GM12878 (cell line): ENCODE measurements at regions not wholly inside any gene's neighbourhood (a gene's known extent, or its start where the extent isn't known, plus 50 kb on each side); places are given as distances from the start of the nearest gene placed in this dataset.

Experiments used
- ATAC-seq: fragments of 200-7000 bp; cut with Tn5 transposase; 3 replicates; pipeline ENCODE4 v1.9.1; 2020; ENCODE audit warnings: mild to moderate bottlenecking, moderate library complexity
- BruUV-seq: library from RNA; stranded (reverse); fragments of 400-500 nt; replicated peaks from 2 replicates; lab custom pipeline; 2021; lab: Mats Ljungman, UMichigan
- CTCF ChIA-PET: fragments of 300-600 bp; sonication (Branson Sonifier 250); formaldehyde crosslinking; extraction: SDS; loops from one replicate; lab custom pipeline; 2021; ENCODE audit warnings: inconsistent platforms; lab: Yijun Ruan, JAX
- POLR2A ChIA-PET: fragments of 350-600 bp; formaldehyde crosslinking; extraction: SDS; loops from one replicate; lab custom pipeline; 2021; ENCODE audit warnings: inconsistent platforms; lab: Charles Lee
- RAD21 ChIA-PET: fragments of 300-600 bp; sonication (Branson Sonifier 250); formaldehyde crosslinking; loops from one replicate; lab custom pipeline; 2023; ENCODE audit warnings: antibody characterized with exemption; ENCODE audit not compliant: unreplicated experiment; lab: Charles Lee
- SMC1A ChIA-PET: fragments of 300-600 bp; sonication (Branson Sonifier 250); formaldehyde crosslinking; loops from one replicate; lab custom pipeline; 2023; ENCODE audit not compliant: unreplicated experiment, uncharacterized antibody; lab: Charles Lee
- DNase-seq: peaks from one replicate; pipeline ENCODE4 v3.0.0-alpha.2; 2011; ENCODE audit warnings: low read depth, low spot score
- FAIRE-seq: peaks from 3 replicates; lab custom pipeline; 2011; peaks lifted over from hg19 to GRCh38; lab: Jason Lieb, UNC
- H2AFZ ChIP-seq: 2 replicates; pipeline ENCODE4 v1.6.0; 2011; ENCODE audit warnings: low read depth, low read length, control low read depth; ENCODE audit not compliant: control insufficient read depth
- H3K27ac ChIP-seq: 2 replicates; pipeline ENCODE4 v1.5.1; 2011; ENCODE audit warnings: control low read depth; ENCODE audit not compliant: control insufficient read depth, insufficient read depth
- H3K27me3 ChIP-seq, 2 experiments: replicated peaks in 1 of 2; 2 replicates each; pipeline versions ENCODE4 v1.6.0 to v1.6.1; 2011; ENCODE audit warnings: low read length in 1 of 2; ENCODE audit not compliant: control insufficient read depth in 2 of 2, insufficient read depth in 2 of 2
- H3K36me3 ChIP-seq, 2 experiments: 2 replicates each; pipeline ENCODE4 v1.5.1; 2011; ENCODE audit warnings: low read length in 1 of 2; ENCODE audit not compliant: control insufficient read depth in 2 of 2, insufficient read depth in 2 of 2
- H3K4me1 ChIP-seq: 2 replicates; pipeline ENCODE4 v1.6.1; 2011; ENCODE audit warnings: mild to moderate bottlenecking, low read length, moderate library complexity, mixed read lengths; ENCODE audit not compliant: control insufficient read depth, insufficient read depth
- H3K4me2 ChIP-seq: 2 replicates; pipeline ENCODE4 v1.6.0; 2011; ENCODE audit warnings: control low read depth; ENCODE audit not compliant: control insufficient read depth, insufficient read depth
- H3K4me3 ChIP-seq: fragments of 200-600 bp; sonication (generic); 2 replicates; pipeline ENCODE4 v1.5.1; 2016
- H3K79me2 ChIP-seq: 2 replicates; pipeline ENCODE4 v1.6.0; 2011; ENCODE audit warnings: low read length; ENCODE audit not compliant: control insufficient read depth, insufficient read depth
- H3K9ac ChIP-seq: 2 replicates; pipeline ENCODE4 v1.8.0; 2011; ENCODE audit warnings: low read length, control low read depth, mixed read lengths; ENCODE audit not compliant: control insufficient read depth, insufficient read depth
- H3K9me3 ChIP-seq: replicated peaks from 3 replicates; pipeline ENCODE4 v1.5.1; 2011; ENCODE audit warnings: mild to moderate bottlenecking, low read length; ENCODE audit not compliant: control insufficient read depth, insufficient read depth
- H4K20me1 ChIP-seq: 2 replicates; pipeline ENCODE4 v1.6.0; 2011; ENCODE audit not compliant: control insufficient read depth, insufficient read depth
- BCL11A ChIP-seq: IDR thresholded peaks from 2 replicates; pipeline ENCODE4 v1.6.1; 2011; ENCODE audit warnings: low read depth, low read length
- CREM ChIP-seq: IDR thresholded peaks from 2 replicates; pipeline ENCODE4 v1.6.1; 2014; ENCODE audit warnings: antibody characterized with exemption, low read depth
- ELK1 ChIP-seq: IDR thresholded peaks from 2 replicates; pipeline ENCODE4 v1.6.1; 2012; ENCODE audit warnings: low read depth, low read length, improper control_type of control experiment
- FOS ChIP-seq: IDR thresholded peaks from 3 replicates; pipeline ENCODE4 v1.6.1; 2011; ENCODE audit warnings: borderline replicate concordance; ENCODE audit not compliant: insufficient read length; ENCODE audit errors: extremely low read depth
- GATAD2B ChIP-seq: fragments of 450-650 bp; conservative IDR thresholded peaks from 2 replicates; pipeline ENCODE4 v1.6.1; 2017; ENCODE audit warnings: low read depth, mild to moderate bottlenecking, moderate library complexity
- JUNB ChIP-seq: IDR thresholded peaks from 2 replicates; pipeline ENCODE4 v1.6.1; 2016; ENCODE audit warnings: antibody characterized with exemption, mild to moderate bottlenecking
- MYC ChIP-seq: IDR thresholded peaks from 2 replicates; pipeline ENCODE4 v1.6.1; 2011; ENCODE audit warnings: mild to moderate bottlenecking, low read length, moderate library complexity, inconsistent platforms; ENCODE audit not compliant: insufficient read depth, insufficient replicate concordance, insufficient read length, severe bottlenecking
- PML ChIP-seq: IDR thresholded peaks from 2 replicates; pipeline ENCODE4 v1.6.1; 2012; ENCODE audit warnings: low read length, inconsistent platforms
- POU2F2 ChIP-seq: IDR thresholded peaks from 3 replicates; pipeline ENCODE4 v1.6.1; 2011; ENCODE audit warnings: low read depth, mild to moderate bottlenecking, low read length, borderline replicate concordance
- RELA ChIP-seq: fragments of 450-650 bp; IDR thresholded peaks from 2 replicates; pipeline ENCODE4 v1.8.0; 2014; ENCODE audit warnings: borderline replicate concordance; ENCODE audit not compliant: partially characterized antibody
- SMARCA5 ChIP-seq: fragments of 450-650 bp; IDR thresholded peaks from 2 replicates; pipeline ENCODE4 v1.6.1; 2017; ENCODE audit warnings: mild to moderate bottlenecking
- SREBF1 ChIP-seq: IDR thresholded peaks from 2 replicates; pipeline ENCODE4 v1.6.1; 2012; ENCODE audit warnings: mild to moderate bottlenecking, low read length
- WRNIP1 ChIP-seq: IDR thresholded peaks from 2 replicates; pipeline ENCODE4 v1.6.1; 2011; ENCODE audit warnings: low read depth, low read length, improper control_type of control experiment, borderline replicate concordance
- WGBS: methylation state at CpG from one replicate; pipeline ENCODE4 v1.1.6; 2016; ENCODE audit warnings: low lambda C conversion rate; ENCODE audit not compliant: insufficient replicate concordance, insufficient coverage; ENCODE audit errors: missing lambda C conversion rate; 5-methylcytosine and 5-hydroxymethylcytosine counted together
- in situ Hi-C: fragments of 300-500 bp; cut with MboI; formaldehyde crosslinking; loops from 9 replicates; pipeline ENCODE4 v1.14.3; 2018; ENCODE audit warnings: mixed read lengths
- intact Hi-C: fragments of 100-400 bp; cut with micrococcal nuclease; formaldehyde crosslinking; loops from one replicate; pipeline ENCODE4 v1.14.2; 2022; ENCODE audit not compliant: unreplicated experiment

- Histone ChIP-seq H3K9me3 (no peaks in the 10 kb centered on the region; the same call in 2 of the 3 replicates), H3K4me1 (no peaks in the 10 kb centered on the region), H3K27ac (no peak overlapping the region), H3K79me2 (no peaks in the 10 kb centered on the region), H3K36me3 (no peaks in the 10 kb centered on the region), H2AFZ (no peak overlapping the region), H3K27me3 (peaks cover 0 to 3% of the 10 kb centered on the region in 2 experiments; a peak in 1 of 4 replicates), H3K4me3 (no peak overlapping the region), H4K20me1 (no peaks in the 10 kb centered on the region), H3K9ac (no peak overlapping the region), H3K4me2 (no peak overlapping the region)
- no TSS peak for BruUV-seq
- TF ChIP-seq JUNB (0 out of 2 replicates have a peak, but pooled peaks have one; percentile 15), SREBF1 (no peak), ELK1 (no peak)
- WGBS: 12% methylated on average over 4 of the region's 4 CpGs
- ChIA-PET RAD21 (interaction anchor here (0.9 to 3.2 kb wide), 16 partner anchors 30 to 747 kb away, joined by 3 to 18 read pairs (median 5); no protein-coding TSS in a partner anchor), SMC1A (interaction anchor here (0.6 to 5.1 kb wide), 20 partner anchors 13 to 748 kb away, joined by 3 to 47 read pairs (median 4); no protein-coding TSS in a partner anchor), POLR2A (no interaction called here), CTCF (interaction anchor here (0.9 to 4.6 kb wide), 22 partner anchors 9 to 746 kb away, joined by 3 to 73 read pairs (median 4); no protein-coding TSS in a partner anchor)
- FAIRE-seq: no peak
- intact Hi-C loops: loop anchor here (5.0 to 10.0 kb wide), 6 partner anchors 135 to 490 kb away; partner anchors contain the start of gene NTRK2
- no peak for ATAC-seq
- in situ Hi-C loops: loop anchor here (10.0 kb wide), 1 partner anchor 448 kb away; no protein-coding TSS in a partner anchor
- DNase-seq: no peak
Observed at GRCh38 chr9:85142496-85142911, 473.0 kb downstream of the NTRK2 start.

- no peak for TF ChIP-seq CREM
- TF ChIP-seq GATAD2B: no peak
- TF ChIP-seq FOS: no peak
- no peak for TF ChIP-seq WRNIP1
- TF ChIP-seq SMARCA5: no peak
- no peak for TF ChIP-seq MYC
- TF ChIP-seq BCL11A: no peak
- TF ChIP-seq RELA: no peak
- TF ChIP-seq POU2F2: no peak
- no peak for TF ChIP-seq PML
- Histone ChIP-seq H3K79me2 (no peaks in the 10 kb centered on the region), H3K27ac (no peak overlapping the region), H2AFZ (no peak overlapping the region), H3K4me1 (no peaks in the 10 kb centered on the region; the same call in 1 of the 2 replicates), H3K27me3 (no peaks in the 10 kb centered on the region; a peak in 1 of 4 replicates), H4K20me1 (no peaks in the 10 kb centered on the region), H3K4me2 (no peak overlapping the region), H3K9ac (no peak overlapping the region), H3K9me3 (no peaks in the 10 kb centered on the region; the same call in 2 of the 3 replicates), H3K36me3 (no peaks in the 10 kb centered on the region), H3K4me3 (no peak overlapping the region)
- ATAC-seq (no peak), DNase-seq (no peak), FAIRE-seq (no peak)
- ChIA-PET RAD21 (interaction anchor here (0.5 kb wide), 1 partner anchor 8 kb away, joined by 3 read pairs; no protein-coding TSS in a partner anchor), SMC1A (interaction anchor here (0.7 to 2.6 kb wide), 5 partner anchors 28 to 452 kb away, joined by 3 to 10 read pairs (median 3); no protein-coding TSS in a partner anchor), CTCF (interaction anchor here (0.7 to 1.4 kb wide), 6 partner anchors 11 to 356 kb away, joined by 3 to 6 read pairs (median 4); no protein-coding TSS in a partner anchor), POLR2A (no interaction called here)
- intact Hi-C loops: no loop called here
- in situ Hi-C loops: no loop called here
- no TSS peak for BruUV-seq
- 55% methylated on average over 5 of the region's 5 CpGs for WGBS
Observed at GRCh38 chr9:85137696-85138095, 468.2 kb downstream of the NTRK2 start.
